ENCODE measurements at regions not wholly inside any gene's neighbourhood (a gene's known extent, or its start where the extent isn't known, plus 50 kb on each side); places are given as distances from the start of the nearest gene placed in this dataset.

- H3K4me1 ChIP-seq (ENCODE audit: control insufficient read depth in 3 of 3, insufficient read depth in 2 of 3, low read depth in 1 of 3, low read length in 2 of 3) = peaks cover 0 to 3% (median 0%) of the 10 kb centered on the region in 3 donors
- H3K9me3 ChIP-seq (ENCODE audit: control insufficient read depth in 2 of 2, insufficient read depth in 1 of 2, low read depth in 1 of 2, low read length in 1 of 2) = peaks cover 0 to 3% of the 10 kb centered on the region in 2 donors
- no peak overlapping the region for H3K27ac ChIP-seq (ENCODE audit: low read depth in 1 of 3, low read length in 2 of 3)
- WGBS, 3 donors = 62 to 86% (median 77%) methylated on average over 11 of the region's 11 CpGs
- no peak for FAIRE-seq
- no peak overlapping the region for H3K4me3 ChIP-seq (ENCODE audit: low read depth in 1 of 3, low read length in 3 of 3)
- H3K36me3 ChIP-seq (ENCODE audit: control insufficient read depth in 3 of 3, insufficient read depth in 2 of 3, low read depth in 1 of 3, low read length in 3 of 3) = no peaks in the 10 kb centered on the region
- no peak for DNase-seq
- H3K27me3 ChIP-seq (ENCODE audit: control insufficient read depth in 3 of 3, insufficient read depth in 3 of 3, low read length in 3 of 3) = peaks cover 0 to 32% (median 0%) of the 10 kb centered on the region in 3 donors
Measured at GRCh38 chr15:31486506-31486905, 159.9 kb downstream of the KLF13 start.

- Histone ChIP-seq H3K36me3 (ENCODE audit: control insufficient read depth in 3 of 3, insufficient read depth in 2 of 3, low read depth in 1 of 3, low read length in 3 of 3) (no peaks in the 10 kb centered on the region), H3K4me1 (ENCODE audit: control insufficient read depth in 3 of 3, insufficient read depth in 2 of 3, low read depth in 1 of 3, low read length in 2 of 3) (peaks cover 0 to 3% (median 0%) of the 10 kb centered on the region in 3 donors), H3K9me3 (ENCODE audit: control insufficient read depth in 2 of 2, insufficient read depth in 1 of 2, low read depth in 1 of 2, low read length in 1 of 2) (peaks cover 0 to 3% of the 10 kb centered on the region in 2 donors), H3K27ac (ENCODE audit: low read depth in 1 of 3, low read length in 2 of 3) (no peak overlapping the region), H3K4me3 (ENCODE audit: low read depth in 1 of 3, low read length in 3 of 3) (no peak overlapping the region), H3K27me3 (ENCODE audit: control insufficient read depth in 3 of 3, insufficient read depth in 3 of 3, low read length in 3 of 3) (peaks cover 0 to 26% (median 0%) of the 10 kb centered on the region in 3 donors)
- DNase-seq (no peak), FAIRE-seq (no peak)
- 87 to 94% (median 93%) methylated on average over 19 of the region's 19 CpGs for WGBS, 3 donors
Measured at GRCh38 chr15:31486906-31487695, 160.5 kb downstream of the KLF13 start.

GRCh38 chr15:31487811-31488436 is 161.3 kb downstream of the KLF13 start:
- DNase-seq (peak in 1 of 2 donors; percentile 29), FAIRE-seq (no peak)

GRCh38 chr15:31488437-31489204 is 162.0 kb downstream of the KLF13 start:
- 18 to 27% (median 20%) methylated on average over 7 of the region's 7 CpGs for WGBS, 3 donors
- peaks cover 0 to 16% (median 0%) of the 10 kb centered on the region in 3 donors for H3K27me3 ChIP-seq (ENCODE audit: control insufficient read depth in 3 of 3, insufficient read depth in 3 of 3, low read length in 3 of 3)
- DNase-seq (peak; percentile 83 to 89), FAIRE-seq (peak; percentile 51)
- H3K4me1 ChIP-seq (ENCODE audit: control insufficient read depth in 3 of 3, insufficient read depth in 2 of 3, low read depth in 1 of 3, low read length in 2 of 3) = peaks cover 0 to 3% (median 0%) of the 10 kb centered on the region in 3 donors
- H3K4me3 ChIP-seq (ENCODE audit: low read depth in 1 of 3, low read length in 3 of 3) = no peak overlapping the region
- peaks cover 0 to 5% of the 10 kb centered on the region in 2 donors for H3K9me3 ChIP-seq (ENCODE audit: control insufficient read depth in 2 of 2, insufficient read depth in 1 of 2, low read depth in 1 of 2, low read length in 1 of 2)
- H3K27ac ChIP-seq (ENCODE audit: low read depth in 1 of 3, low read length in 2 of 3) = peak overlapping the region in 1 of 3 donors; percentile 12
- no peaks in the 10 kb centered on the region for H3K36me3 ChIP-seq (ENCODE audit: control insufficient read depth in 3 of 3, insufficient read depth in 2 of 3, low read depth in 1 of 3, low read length in 3 of 3)

More at GRCh38 chr15:31487811-31488436, 161.3 kb downstream of the KLF13 start:
- Histone ChIP-seq H3K36me3 (ENCODE audit: control insufficient read depth in 3 of 3, insufficient read depth in 2 of 3, low read depth in 1 of 3, low read length in 3 of 3) (no peaks in the 10 kb centered on the region), H3K27me3 (ENCODE audit: control insufficient read depth in 3 of 3, insufficient read depth in 3 of 3, low read length in 3 of 3) (peaks cover 0 to 18% (median 0%) of the 10 kb centered on the region in 3 donors), H3K9me3 (ENCODE audit: control insufficient read depth in 2 of 2, insufficient read depth in 1 of 2, low read depth in 1 of 2, low read length in 1 of 2) (peaks cover 0 to 5% of the 10 kb centered on the region in 2 donors), H3K27ac (ENCODE audit: low read depth in 1 of 3, low read length in 2 of 3) (peak overlapping the region in 1 of 3 donors; percentile 12), H3K4me1 (ENCODE audit: control insufficient read depth in 3 of 3, insufficient read depth in 2 of 3, low read depth in 1 of 3, low read length in 2 of 3) (peaks cover 0 to 3% (median 0%) of the 10 kb centered on the region in 3 donors), H3K4me3 (ENCODE audit: low read depth in 1 of 3, low read length in 3 of 3) (no peak overlapping the region)
- WGBS, 3 donors = 38 to 53% (median 45%) methylated on average over 6 of the region's 6 CpGs

GRCh38 chr15:31489281-31489680 is 162.6 kb downstream of the KLF13 start:
- peaks cover 0 to 14% (median 0%) of the 10 kb centered on the region in 3 donors for H3K27me3 ChIP-seq (ENCODE audit: control insufficient read depth in 3 of 3, insufficient read depth in 3 of 3, low read length in 3 of 3)
- H3K36me3 ChIP-seq (ENCODE audit: control insufficient read depth in 3 of 3, insufficient read depth in 2 of 3, low read depth in 1 of 3, low read length in 3 of 3) = no peaks in the 10 kb centered on the region
- no peak overlapping the region for H3K4me3 ChIP-seq (ENCODE audit: low read depth in 1 of 3, low read length in 3 of 3)
- no peak for DNase-seq
- no peak for FAIRE-seq
- H3K4me1 ChIP-seq (ENCODE audit: control insufficient read depth in 3 of 3, insufficient read depth in 2 of 3, low read depth in 1 of 3, low read length in 2 of 3) = peaks cover 0 to 3% (median 0%) of the 10 kb centered on the region in 3 donors
- H3K9me3 ChIP-seq (ENCODE audit: control insufficient read depth in 2 of 2, insufficient read depth in 1 of 2, low read depth in 1 of 2, low read length in 1 of 2) = peaks cover 0 to 3% of the 10 kb centered on the region in 2 donors
- no peak overlapping the region for H3K27ac ChIP-seq (ENCODE audit: low read depth in 1 of 3, low read length in 2 of 3)
- 92 to 100% (median 95%) methylated on average over 2 of the region's 2 CpGs for WGBS, 3 donors

GRCh38 chr15:31489801-31490646 is 163.4 kb downstream of the KLF13 start:
- FAIRE-seq = no peak

GRCh38 chr15:31494786-31495185 is 168.2 kb downstream of the KLF13 start:
- Histone ChIP-seq H3K4me1 (ENCODE audit: control insufficient read depth in 3 of 3, insufficient read depth in 2 of 3, low read depth in 1 of 3, low read length in 2 of 3) (peaks cover 0 to 2% (median 0%) of the 10 kb centered on the region in 3 donors), H3K27me3 (ENCODE audit: control insufficient read depth in 3 of 3, insufficient read depth in 3 of 3, low read length in 3 of 3) (no peaks in the 10 kb centered on the region), H3K9me3 (ENCODE audit: control insufficient read depth in 2 of 2, insufficient read depth in 1 of 2, low read depth in 1 of 2, low read length in 1 of 2) (peaks cover 0 to 3% of the 10 kb centered on the region in 2 donors), H3K4me3 (ENCODE audit: low read depth in 1 of 3, low read length in 3 of 3) (no peak overlapping the region), H3K27ac (ENCODE audit: low read depth in 1 of 3, low read length in 2 of 3) (no peak overlapping the region), H3K36me3 (ENCODE audit: control insufficient read depth in 3 of 3, insufficient read depth in 2 of 3, low read depth in 1 of 3, low read length in 3 of 3) (no peaks in the 10 kb centered on the region)
- DNase-seq (no peak), FAIRE-seq (no peak)
- WGBS, 3 donors = 81 to 91% (median 84%) methylated on average over 4 of the region's 4 CpGs

More at GRCh38 chr15:31489801-31490646, 163.4 kb downstream of the KLF13 start:
- no peak overlapping the region for H3K27ac ChIP-seq (ENCODE audit: low read depth in 1 of 3, low read length in 2 of 3)
- peaks cover 0 to 3% of the 10 kb centered on the region in 2 donors for H3K9me3 ChIP-seq (ENCODE audit: control insufficient read depth in 2 of 2, insufficient read depth in 1 of 2, low read depth in 1 of 2, low read length in 1 of 2)
- H3K4me1 ChIP-seq (ENCODE audit: control insufficient read depth in 3 of 3, insufficient read depth in 2 of 3, low read depth in 1 of 3, low read length in 2 of 3) = peaks cover 0 to 3% (median 0%) of the 10 kb centered on the region in 3 donors
- no peak overlapping the region for H3K4me3 ChIP-seq (ENCODE audit: low read depth in 1 of 3, low read length in 3 of 3)
- peaks cover 0 to 7% (median 0%) of the 10 kb centered on the region in 3 donors for H3K27me3 ChIP-seq (ENCODE audit: control insufficient read depth in 3 of 3, insufficient read depth in 3 of 3, low read length in 3 of 3)
- WGBS, 3 donors = 38 to 43% (median 42%) methylated on average over 12 of the region's 12 CpGs
- peak; percentile 59 to 65 for DNase-seq
- H3K36me3 ChIP-seq (ENCODE audit: control insufficient read depth in 3 of 3, insufficient read depth in 2 of 3, low read depth in 1 of 3, low read length in 3 of 3) = no peaks in the 10 kb centered on the region

Measured in small intestine (tissue), 7 donors.